ENCODE measurements at regions not wholly inside any gene's neighbourhood (a gene's known extent, or its start where the extent isn't known, plus 50 kb on each side); places are given as distances from the start of the nearest gene placed in this dataset.
"Not testable (repeated sequence)": the region's sequence is repeated elsewhere in the genome, so short reads cannot be mapped to it uniquely, and the experiment has no call there.

GRCh38 chr10:3313784-3314444, 141.3 kb upstream of the PITRM1 start:
- not testable (repeated sequence) for TF ChIP-seq CTCF (IDR thresholded peaks at IDR 0.05); EZH2 (IDR thresholded peaks at IDR 0.05; ENCODE audit: borderline replicate concordance, insufficient read depth, low read depth, low read length, poor library complexity, severe bottlenecking)

Measured in B cell (primary cell).